ENCODE measurements at regions not wholly inside any gene's neighbourhood (a gene's known extent, or its start where the extent isn't known, plus 50 kb on each side); places are given as distances from the start of the nearest gene placed in this dataset.
"Not testable (repeated sequence)": the region's sequence is repeated elsewhere in the genome, so short reads cannot be mapped to it uniquely, and the experiment has no call there.

DNA sequence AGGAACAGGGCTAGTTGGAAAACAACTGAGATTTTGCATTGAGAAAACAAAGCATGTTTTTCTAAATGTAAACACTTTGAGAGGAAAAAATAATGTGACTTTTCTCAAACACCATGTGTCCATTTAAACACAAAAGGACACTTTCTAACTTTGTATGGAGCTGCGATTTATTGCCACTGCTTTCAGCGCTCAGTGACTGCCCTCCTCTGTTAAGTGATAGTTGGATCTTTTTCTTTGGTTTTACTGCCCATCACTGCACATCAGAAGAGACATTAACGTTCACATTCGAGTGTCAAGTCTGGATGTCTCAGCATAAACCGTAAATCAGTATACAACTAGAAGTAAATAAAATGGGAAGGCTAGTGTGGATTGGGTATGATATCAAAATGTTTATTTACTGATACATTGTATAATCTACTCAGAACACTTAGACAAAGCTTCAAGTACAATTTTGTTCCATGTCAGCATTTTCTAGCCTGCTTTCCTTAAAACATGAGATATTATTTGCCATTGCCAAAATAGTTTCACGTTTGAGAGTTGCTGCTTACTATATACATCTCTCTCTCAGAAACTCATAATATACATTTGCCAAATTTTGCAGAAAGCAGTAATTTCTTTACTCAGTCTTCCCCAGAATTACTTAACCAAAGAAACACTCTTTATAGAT is 237.6 kb downstream of the IKZF2 start:
- DNase-seq (ENCODE audit: low read depth): no peak

DNA sequence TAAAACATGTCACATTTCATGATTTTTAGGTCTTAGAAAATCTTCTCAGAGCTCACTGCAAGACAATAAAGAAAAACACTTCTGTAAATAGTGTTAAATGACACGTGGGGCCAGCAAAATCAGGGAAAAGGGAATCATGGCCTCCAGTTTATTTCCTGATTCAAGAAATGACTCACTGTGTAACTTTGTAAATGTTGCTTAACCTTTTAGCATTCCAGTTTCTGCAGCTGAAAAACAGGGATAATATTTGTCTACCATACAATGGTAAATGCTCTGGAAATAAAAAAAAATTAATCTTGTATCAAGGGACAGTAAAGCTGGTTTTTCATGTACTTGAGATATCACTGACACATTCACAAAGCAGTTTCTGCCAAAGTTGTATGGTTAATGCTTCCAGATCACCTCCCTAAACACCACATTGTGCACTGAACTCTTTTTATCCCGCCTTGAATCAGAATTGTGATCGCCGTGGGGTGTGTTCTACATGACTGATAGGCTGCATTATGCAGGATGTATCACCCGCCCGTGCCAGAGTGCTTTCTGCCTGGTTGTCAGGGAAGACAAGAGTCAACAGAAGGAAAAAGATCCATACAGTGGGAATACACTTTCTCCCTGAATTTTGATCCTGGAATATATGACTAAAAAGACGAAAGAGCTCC is 238.8 kb downstream of the IKZF2 start:
- no peak for DNase-seq (ENCODE audit: low read depth)

DNA sequence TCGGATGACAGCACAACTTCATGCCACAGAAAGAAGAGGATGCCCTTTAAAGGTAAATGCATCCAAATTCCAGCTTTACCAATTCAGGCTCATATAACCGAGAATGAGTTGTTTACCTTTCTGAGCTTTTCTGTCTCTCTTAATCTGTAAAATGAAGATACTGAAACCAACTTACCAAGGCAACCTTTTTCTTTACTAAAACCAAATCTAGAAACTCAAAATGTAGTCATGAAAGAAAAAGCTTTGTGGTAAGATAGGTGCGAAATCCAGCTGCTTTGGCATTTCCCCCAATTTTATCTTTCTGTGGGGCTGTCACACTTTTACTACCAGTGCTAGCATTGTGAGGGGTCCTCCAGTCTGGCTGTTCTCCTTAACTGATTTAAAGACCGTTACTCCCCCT is 240.4 kb downstream of the IKZF2 start:
- no peak for DNase-seq (ENCODE audit: low read depth)

DNA sequence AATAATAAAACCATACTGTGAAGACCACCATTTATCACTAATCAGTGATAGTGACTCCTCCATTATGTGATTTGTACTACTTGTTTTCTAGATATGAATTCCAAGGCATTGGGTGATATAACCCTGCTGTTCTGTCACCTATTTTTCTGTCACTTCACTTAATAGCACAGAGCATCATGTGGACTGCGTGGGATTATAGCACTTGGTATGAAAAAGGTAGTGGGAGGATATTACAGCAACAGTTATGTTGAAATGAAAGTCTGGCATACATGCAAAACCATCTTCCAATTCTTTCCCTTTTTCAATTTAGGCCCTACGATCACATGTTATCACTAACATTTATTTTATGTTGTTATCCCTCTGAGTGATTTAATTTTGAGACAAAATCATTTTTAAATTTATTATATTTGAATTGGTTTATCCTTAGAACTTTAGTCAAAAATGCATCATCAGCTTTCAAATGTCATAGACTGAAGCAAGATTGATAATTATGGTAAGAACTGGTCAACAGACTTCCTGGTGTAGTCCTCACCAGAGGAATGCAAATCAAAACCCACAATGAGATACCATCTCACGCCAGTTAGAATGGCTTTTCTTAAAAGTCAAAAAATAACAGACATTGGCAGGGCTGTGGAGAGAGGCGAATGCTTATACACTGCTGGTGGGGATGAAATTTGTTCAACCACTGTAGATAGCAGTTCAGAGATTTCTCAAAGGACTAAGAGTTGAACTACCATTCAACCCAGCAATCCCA is 242.6 kb downstream of the IKZF2 start:
- DNase-seq (ENCODE audit: low read depth): no peak

DNA sequence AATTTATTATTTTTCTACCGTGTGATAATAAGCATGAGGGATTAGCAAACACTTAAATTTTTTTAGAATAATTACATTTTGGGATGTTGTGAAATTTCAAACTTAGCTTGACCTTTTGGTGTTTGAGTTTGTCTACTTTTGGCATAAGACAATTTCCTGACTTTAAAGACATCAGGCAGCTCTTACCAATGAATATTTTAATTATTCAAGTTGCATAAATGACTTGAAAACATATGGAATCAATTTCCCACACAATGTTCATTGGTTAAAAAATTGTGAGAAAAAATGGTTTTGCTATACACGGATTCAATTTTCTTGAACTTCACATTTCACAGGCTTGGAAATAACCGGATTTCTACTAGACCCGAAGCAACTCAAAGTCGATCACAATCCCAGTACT is 243.4 kb downstream of the IKZF2 start:
- DNase-seq (ENCODE audit: low read depth): no peak

DNA sequence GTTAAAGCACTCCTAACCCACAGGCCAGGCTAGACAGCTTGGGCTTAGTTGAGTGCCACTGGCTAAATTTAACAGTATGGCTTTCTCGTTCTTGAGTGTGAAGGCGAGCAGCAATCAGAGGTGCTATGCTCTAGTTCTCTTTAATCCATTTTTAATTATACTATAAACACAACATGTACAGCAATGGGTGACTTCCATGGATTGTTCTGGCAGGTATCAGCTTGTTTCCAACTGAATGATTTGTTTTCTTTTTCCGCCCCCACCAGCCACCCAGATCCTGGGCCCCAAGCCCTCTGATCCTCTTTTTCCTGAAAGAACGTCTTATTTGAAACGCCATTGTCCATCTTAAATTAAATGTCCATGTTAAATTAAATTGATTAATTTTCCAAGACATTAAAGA is 244.8 kb downstream of the IKZF2 start:
- DNase-seq (ENCODE audit: low read depth): no peak

DNA sequence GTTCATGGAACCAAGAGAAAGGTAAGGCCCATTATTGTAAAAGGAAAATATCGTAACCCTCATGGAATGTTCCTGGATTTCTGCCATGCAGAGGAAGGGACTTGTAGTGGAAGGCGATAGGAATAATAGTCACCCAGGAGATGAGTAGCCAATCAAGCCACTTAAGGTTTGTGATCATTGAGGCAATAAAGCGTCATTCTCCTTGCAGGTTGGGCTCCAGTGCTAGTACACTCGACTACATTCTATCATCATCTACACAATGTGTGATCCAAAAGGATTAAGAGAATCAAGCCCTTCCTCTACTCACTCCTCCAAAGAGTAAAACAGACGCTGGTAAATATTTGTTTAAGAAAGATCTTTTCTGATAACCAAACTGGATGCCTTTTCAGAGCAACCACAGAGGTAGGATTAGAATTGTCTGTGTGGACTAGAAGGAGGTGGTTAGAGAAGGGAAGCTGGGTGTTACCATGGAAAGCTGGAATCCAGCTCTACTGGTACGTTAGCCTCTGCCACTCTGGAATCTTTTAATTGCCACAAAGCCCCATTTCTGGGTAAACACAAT is 245.7 kb downstream of the IKZF2 start:
- no peak for DNase-seq (ENCODE audit: low read depth)

DNA sequence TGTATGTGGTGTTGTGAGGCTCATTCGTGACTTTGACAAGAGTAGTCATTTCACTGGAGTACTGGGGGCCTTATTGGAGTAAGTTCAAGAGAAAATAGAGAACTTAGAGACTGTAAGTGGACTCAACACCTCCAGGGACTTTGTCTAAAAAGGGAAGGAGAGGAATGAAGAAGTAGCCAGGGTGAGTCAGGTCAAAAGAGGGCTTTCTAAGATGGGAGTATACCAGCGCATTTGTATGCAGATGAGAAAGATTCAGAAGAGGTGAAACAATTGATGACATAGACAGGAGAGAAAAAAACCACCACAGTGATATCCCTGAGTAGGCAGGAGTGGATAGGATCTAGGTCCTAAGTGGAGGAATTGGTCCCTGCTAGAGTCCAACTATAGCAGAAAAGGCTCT is 246.8 kb downstream of the IKZF2 start:
- DNase-seq (ENCODE audit: low read depth): no peak

DNA sequence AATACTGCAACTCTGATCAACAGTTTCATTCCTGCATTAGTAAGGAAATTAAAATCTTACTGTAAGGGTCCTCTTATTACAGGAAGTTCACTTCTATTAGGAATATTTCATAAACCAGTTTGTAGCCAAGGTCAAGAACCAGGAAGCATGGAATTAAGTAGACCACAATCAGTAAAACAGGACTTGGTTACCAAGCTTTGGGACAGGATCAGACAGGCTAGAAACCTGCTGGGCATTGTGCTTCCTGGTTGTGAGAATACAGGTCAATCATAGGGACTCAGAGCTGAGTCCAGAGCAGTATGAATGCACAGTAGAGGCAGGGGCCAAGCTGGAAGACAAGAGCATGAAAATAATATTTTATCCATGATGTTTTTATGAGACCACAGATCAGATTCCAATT is 248.0 kb downstream of the IKZF2 start:
- DNase-seq (ENCODE audit: low read depth): no peak

DNA sequence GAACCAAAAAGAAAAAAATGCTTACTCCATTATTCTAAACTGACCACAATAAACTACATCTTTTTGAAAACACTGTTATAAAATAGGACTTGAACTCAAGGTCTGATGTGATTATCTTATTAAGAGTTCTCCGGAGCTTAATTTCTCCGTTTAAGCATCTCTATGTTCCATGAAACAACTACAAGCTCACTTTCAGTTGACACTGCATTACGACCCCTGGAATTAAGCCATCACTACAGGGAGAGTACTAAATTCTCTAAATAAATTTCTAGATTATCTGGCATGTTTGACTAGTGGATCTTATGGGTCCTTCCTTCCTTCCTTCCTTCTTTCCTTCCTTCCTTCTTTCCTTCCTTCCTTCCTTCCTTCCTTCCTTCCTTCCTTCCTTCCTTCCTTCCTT is 249.0 kb downstream of the IKZF2 start:
- no peak for DNase-seq (ENCODE audit: low read depth)

DNA sequence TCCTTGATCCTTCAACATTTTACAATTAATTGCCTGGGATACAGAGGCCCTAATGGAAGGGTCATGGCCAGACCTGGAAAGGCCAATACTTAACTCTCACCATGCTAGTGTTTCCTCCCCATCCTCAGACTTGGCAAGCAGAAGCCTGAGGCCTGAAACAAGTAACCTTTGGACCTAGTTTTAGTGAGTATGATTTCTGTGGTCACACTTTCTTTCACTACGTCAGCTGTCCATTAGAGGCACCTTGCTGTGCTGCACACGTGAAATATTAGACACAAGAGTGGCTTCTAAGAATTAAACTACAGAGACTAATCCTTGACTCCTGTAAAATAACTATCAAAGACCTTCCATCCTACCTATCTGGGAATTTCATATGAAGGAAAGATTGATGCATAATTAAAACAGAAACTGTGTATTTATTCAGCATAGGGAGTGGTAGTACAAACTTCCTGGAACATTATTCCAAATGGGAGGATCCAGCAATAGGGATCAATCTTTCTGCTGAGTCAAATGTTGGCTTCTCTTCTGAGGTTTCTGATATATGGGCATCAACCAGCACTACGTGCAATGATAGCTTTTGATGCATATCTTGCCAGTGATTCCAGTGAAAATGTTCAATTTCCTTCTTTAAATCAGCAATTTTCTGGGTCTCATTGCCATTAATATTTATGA is 249.7 kb downstream of the IKZF2 start:
- no peak for DNase-seq (ENCODE audit: low read depth)

DNA sequence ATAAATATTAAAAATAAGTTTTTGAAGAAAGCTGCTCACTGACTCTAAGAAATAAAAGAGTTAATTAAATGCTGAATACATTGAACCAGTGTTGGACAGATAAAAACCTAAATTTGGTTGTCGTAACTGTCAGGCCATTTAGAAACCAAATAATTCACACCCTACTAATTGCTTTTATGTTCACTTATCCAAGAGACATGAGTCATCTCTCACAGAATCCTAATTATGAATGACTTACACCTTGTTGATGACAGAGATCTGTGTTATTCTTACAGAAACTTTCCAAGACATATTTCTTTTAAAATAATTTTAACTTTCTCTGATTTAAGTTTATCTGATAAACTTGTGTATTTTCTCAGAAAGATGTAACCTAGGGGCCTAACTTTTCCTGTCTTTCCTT is 250.7 kb downstream of the IKZF2 start:
- DNase-seq (ENCODE audit: low read depth): no peak

DNA sequence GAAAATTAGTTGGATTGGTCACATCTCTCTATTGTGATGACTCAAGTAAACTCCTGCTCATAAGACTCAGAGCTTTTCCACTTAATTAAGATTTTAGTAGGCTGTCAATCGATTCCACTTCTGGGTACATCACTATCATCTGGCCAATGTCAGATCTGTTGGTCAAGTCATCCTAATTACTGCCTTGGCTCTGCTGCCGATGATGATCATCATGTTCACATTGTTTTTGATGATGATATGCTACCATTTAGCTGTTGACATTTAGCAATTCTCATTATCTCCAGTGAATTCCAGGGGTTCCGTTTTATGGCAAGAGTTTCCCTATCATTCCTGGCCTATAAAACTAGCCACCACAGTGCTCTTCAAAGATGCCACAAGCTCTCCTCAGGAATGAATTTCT is 253.4 kb downstream of the IKZF2 start:
- no peak for DNase-seq (ENCODE audit: low read depth)

DNA sequence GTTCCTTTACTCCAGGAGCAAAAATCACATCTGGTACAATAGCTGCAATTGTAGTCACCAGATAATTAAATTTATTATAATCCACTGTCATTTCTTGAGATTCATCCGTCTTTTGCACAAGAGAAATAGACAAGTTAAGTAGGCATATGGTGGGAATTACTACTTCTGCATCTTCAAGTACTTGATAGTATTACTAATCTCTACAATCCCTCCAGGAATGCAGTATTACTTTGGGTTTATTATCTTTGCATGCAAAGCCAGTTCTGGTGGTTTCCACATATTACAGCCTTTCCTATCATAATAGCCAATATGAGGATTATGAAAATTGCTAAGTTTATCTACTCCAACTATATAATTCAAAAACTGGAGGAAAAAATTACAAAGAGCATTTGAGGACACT is 254.1 kb downstream of the IKZF2 start:
- no peak for DNase-seq (ENCODE audit: low read depth)

DNA sequence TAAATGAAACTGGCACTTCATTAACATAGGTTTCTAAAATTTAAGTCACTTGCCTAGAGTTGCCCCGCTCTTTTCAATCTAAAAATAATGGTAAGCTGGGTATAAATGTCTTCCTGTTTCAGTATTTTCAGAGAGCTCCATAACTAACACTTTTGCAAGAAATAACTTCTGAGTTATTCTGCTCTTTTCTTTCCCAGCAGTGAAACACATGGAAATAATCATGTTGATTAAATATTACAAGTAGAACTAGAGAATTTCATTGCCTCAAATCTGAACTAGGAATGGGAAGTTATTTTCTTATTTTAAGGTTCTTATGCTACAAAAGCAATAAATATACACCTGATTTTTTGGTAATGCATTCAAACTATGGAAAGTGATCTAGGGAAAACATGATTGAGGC is 257.4 kb downstream of the IKZF2 start:
- no peak for DNase-seq (ENCODE audit: low read depth)

DNA sequence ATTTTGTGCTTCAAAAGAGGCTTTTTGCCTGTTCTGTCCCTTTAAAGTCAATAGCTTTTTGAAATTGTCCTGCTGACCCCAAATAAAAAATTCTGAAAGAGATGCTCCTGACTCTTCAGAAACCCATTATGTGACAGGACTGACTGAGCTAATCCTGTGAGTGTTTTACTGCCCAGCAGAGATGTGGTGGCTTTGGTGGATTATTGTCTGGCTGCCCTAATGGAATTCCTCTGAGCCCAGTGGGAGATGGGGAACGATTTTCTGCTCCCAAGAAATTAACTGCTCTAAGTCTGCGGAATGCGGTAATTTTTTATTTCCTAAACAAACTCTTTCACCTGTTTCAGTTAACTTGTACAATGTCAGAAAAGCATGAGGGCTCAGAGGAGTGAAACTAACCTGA is 258.2 kb downstream of the IKZF2 start:
- no peak for DNase-seq (ENCODE audit: low read depth)

DNA sequence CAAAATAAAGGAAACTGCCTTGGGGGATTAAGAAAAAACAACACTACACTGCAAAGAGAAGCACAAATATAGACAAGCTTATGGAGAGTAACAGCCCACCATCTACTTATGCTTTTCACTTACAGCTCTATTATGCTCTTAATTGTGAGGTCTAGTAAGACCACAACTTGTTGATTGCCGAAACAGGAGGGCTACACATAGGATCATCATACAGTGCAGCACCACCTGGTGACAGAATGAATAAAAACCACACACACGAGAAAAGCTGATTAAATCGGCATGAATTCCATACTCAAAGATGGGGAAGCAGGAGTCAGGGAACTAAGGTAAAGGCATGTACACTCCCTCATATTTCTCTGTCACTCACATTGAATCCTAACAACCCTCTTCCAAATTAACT is 259.2 kb downstream of the IKZF2 start:
- no peak for DNase-seq (ENCODE audit: low read depth)

DNA sequence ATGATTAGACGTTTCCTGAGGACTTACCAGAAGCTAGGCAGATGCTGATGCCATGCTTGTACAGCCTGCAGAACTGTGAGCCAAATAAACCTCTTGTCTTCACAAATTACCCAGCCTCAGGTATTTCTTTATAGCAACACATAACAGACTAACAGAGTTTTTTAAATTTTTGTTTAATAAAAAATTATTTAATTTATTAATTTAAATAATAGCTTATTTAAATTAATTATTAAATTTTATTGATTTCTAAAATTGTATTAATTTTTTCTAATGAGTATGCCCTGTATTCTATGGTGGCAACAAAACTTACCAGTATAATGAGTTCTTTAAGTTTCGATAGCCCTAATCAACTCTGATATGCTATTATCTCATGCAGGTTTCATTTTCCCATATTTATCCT is 259.8 kb downstream of the IKZF2 start:
- no peak for DNase-seq (ENCODE audit: low read depth)

DNA sequence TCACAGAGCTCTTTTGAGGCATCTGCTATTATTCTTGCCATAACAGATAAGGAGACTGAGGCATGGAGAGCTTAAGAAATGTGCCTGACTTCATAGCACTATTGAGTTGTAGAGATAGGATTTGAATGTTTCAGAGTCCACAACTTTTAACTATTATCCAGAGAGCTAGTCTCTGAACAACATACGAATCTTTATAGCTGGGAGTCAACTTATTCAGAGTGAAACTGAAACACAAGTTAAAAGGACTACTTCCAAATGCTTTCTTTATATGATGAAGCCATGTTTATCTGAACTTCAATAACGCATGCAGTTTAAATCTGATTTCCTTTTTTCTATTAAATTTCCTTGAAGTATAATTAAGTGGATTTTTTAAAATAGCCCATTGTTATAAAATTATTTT is 268.8 kb downstream of the IKZF2 start:
- no peak for DNase-seq (ENCODE audit: low read depth)

DNA sequence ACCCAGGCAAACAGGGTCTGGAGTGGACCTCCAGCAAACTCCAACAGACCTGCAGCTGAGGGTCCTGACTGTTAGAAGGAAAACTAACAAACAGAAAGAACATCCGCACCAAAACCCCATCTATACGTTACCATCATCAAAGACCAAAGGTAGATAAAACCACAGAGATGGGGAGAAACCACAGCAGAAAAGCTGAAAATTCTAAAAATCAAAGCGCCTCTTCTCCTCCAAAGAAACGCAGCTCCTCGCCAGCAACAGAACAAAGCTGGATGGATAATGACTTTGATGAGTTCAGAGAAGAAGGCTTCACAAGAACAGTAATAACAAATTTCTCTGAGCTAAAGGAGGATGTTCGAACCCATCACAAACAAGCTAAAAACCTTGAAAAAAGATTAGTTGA is 274.9 kb downstream of the IKZF2 start:
- not testable (repeated sequence) for DNase-seq (ENCODE audit: low read depth)

DNA sequence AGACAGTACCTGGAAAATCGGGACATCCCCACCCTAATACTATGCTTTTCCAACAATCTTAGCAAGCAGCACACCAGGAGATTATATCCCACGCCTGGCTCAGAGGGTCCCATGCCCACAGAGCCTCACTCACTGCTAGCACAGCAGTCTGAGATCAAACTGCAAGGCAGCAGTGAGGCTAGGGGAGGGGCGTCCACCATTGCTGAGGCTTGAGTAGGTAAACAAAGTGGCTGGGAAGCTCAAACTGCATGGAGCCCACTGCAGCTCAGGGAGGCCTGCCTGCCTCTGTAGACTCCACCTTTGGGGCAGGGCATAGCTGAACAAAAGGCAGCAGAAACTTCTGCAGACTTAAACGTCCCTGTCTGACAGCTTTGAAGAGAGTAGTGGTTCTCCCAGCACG is 275.5 kb downstream of the IKZF2 start:
- not testable (repeated sequence) for DNase-seq (ENCODE audit: low read depth)

DNA sequence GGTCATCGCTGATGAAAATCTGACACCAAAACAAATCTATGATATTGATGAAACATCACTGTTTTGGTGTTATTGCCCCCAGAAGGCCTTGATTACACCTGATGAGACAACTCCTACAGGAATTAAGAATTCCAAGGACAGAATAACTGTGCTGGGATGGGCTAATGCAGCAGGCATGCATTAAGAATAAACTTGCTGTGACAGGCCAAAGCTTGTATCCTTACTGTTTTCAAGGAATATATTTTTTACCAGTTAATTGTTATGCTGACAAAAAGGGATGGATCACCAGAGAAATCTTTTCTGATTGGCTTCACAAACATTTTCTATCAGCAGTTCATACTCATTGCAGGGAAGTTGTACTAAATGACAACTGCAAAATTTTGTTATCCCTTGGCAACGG is 278.2 kb downstream of the IKZF2 start:
- DNase-seq (ENCODE audit: low read depth): no peak

DNA sequence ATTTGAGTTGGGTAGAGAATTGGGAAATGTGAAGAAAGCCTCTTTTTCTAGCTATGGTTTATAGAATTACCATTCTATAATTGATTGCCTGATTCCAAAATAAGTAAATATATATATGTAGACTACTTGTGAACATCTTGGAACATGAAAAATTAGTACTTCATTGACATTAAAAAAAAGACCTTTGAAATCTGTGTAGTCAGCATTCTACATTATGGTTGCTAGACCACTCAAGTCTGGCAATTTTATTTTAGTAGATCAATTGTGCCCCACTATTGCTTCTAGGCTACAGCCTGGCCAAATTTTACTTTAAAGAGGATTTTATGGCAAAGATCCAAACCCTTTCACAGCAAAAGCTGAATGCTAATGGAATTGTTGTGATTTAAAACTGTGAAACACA is 279.8 kb downstream of the IKZF2 start:
- no peak for DNase-seq (ENCODE audit: low read depth)

Data from stimulated activated CD8-positive, alpha-beta memory T cell treated with anti-CD3 and anti-CD28 coated beads, Interleukin-15, amount 100 ng/mL, for 1 hour (primary cell).